ENCODE measurements at regions not wholly inside any gene's neighbourhood (a gene's known extent, or its start where the extent isn't known, plus 50 kb on each side); places are given as distances from the start of the nearest gene placed in this dataset.

DNA sequence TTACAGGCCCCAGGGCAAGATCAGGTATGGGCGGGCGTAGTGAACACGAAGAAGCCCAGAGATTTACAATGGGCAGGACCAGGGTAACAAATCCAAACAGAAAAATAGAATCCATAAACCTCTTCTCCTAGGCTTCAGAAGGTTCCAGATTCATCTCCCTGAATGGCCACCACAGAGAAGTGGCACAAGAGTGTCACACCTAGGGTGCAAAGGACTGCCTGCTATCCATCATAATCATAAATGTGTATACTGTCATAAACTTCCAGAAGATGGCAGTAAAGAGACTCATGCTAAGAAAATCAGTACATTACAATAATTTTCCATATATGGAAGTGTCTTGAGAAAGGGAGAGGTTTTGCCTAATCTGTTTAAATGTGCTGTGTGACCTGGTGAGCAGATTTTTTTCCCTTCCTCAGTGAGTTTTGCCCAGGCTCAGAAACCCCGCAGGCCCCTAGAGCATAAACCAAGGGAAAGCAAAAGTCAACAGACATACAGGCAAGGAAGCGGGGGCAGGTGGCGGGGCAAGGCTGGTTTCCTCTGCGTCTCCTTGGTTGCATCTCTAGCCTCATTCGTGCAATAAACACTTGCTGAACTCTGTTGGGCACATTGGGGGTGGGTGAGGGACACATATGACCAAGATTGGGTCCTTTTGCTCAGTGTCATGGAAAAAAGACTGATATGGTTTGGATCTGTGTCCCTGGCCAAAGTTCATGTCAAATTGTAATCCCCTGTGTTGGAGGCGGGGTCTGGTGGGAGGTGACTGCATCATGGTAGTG lies 92.0 kb upstream of the CDH5 start:
- Histone ChIP-seq H3K36me3 (ENCODE audit: control insufficient read depth, insufficient read depth, low read length) (no peaks in the 10 kb centered on the region), H3K27me3 (ENCODE audit: control insufficient read depth, insufficient read depth, low read length, poor library complexity, severe bottlenecking) (peaks cover 5% of the 10 kb centered on the region), H3K4me1 (ENCODE audit: control insufficient read depth, insufficient read depth, low read length) (no peaks in the 10 kb centered on the region), H3K4me3 (ENCODE audit: insufficient read depth, low read depth, low read length) (no peak overlapping the region), H3K27ac (ENCODE audit: insufficient read depth, low read depth, low read length, poor library complexity, severe bottlenecking) (no peak overlapping the region), H3K9me3 (ENCODE audit: control insufficient read depth, low read length) (no peaks in the 10 kb centered on the region)
- 90 to 95% methylated on average over 9 of the region's 9 CpGs for WGBS, 2 experiments

DNA sequence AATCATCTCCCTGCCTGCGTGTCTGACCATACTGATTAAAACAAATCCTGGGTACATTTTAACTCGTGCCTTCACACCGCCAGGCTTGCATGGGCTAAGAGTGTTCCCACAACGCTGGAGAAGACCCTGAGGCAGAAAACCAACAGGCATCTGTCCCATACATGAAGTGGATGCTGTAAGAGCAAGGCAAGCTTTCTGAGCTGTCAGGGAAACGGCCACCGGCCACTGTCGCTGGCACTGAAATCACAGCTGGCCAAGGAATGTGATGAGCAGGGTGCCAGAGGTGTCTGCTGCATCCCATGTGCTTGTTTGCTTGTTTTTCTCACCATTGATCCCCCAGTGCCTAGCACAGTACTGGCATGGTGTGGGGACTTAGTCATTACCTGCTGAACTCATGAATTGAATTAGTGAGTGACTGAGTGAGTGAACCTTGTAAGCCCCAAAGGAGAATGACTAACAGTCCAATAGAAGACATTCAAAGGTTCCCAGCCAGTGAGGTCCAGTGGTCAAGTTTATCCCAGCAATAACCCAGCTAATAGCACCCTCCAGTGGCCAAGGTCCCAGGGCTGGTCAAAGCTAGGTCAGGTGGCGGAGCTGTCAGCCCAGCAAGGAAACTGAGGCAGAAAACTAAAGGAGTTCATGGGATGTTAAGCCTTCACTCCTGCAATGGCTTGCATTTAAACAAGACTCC lies 92.7 kb upstream of the CDH5 start:
- H3K27ac ChIP-seq (ENCODE audit: insufficient read depth, low read depth, low read length, poor library complexity, severe bottlenecking), result no peak overlapping the region
- H3K27me3 ChIP-seq (ENCODE audit: control insufficient read depth, insufficient read depth, low read length, poor library complexity, severe bottlenecking), result peaks cover 5% of the 10 kb centered on the region
- no peaks in the 10 kb centered on the region for H3K9me3 ChIP-seq (ENCODE audit: control insufficient read depth, low read length)
- H3K36me3 ChIP-seq (ENCODE audit: control insufficient read depth, insufficient read depth, low read length), result no peaks in the 10 kb centered on the region
- WGBS, 2 experiments, result 92 to 94% methylated on average over 8 of the region's 8 CpGs
- H3K4me3 ChIP-seq (ENCODE audit: insufficient read depth, low read depth, low read length), result no peak overlapping the region
- no peaks in the 10 kb centered on the region for H3K4me1 ChIP-seq (ENCODE audit: control insufficient read depth, insufficient read depth, low read length)

DNA sequence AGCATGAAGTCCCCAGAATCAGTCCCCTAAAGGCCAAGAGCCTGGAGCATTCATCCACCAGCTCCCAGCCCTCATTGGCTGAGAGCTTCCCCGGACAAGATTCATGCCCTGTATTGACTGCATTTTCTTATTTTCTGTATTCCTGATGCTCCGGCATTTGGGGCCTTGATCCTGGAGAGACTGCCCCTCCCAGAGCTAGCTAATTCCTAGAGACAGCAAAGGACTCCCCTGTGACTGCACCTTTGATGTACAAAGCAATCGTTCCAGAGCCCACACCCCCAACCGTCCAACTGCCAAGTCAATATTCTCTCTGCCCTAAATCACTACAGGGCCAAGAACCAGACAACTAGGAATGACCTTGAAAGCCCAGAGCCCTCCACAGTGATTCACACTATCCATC lies 93.4 kb upstream of the CDH5 start:
- H3K27ac ChIP-seq (ENCODE audit: insufficient read depth, low read depth, low read length, poor library complexity, severe bottlenecking), result no peak overlapping the region

DNA sequence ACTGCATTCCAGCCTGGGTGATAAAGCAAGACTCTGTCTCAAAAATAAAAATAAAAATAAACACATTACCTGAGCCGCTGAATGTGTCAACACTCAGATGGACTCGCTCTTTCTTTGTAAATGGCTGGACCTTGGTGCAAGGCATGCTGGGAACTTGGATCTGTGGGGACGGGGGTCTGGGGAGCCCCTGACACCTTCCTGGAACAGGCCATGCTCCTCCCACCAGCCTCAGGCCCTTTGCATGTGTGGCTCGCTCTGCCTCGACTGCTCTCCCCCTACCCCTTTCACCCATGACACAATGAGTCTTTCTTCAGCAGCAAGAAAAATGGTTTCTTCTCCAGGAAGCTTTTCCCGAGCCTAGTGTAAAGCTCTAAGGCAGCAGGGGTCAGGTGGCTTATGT lies 94.0 kb upstream of the CDH5 start:
- Histone ChIP-seq H3K4me3 (ENCODE audit: insufficient read depth, low read depth, low read length) (no peak overlapping the region), H3K4me1 (ENCODE audit: control insufficient read depth, insufficient read depth, low read length) (no peaks in the 10 kb centered on the region), H3K36me3 (ENCODE audit: control insufficient read depth, insufficient read depth, low read length) (no peaks in the 10 kb centered on the region), H3K27me3 (ENCODE audit: control insufficient read depth, insufficient read depth, low read length, poor library complexity, severe bottlenecking) (peaks cover 9% of the 10 kb centered on the region), H3K27ac (ENCODE audit: insufficient read depth, low read depth, low read length, poor library complexity, severe bottlenecking) (no peak overlapping the region), H3K9me3 (ENCODE audit: control insufficient read depth, low read length) (no peaks in the 10 kb centered on the region)
- WGBS, 2 experiments, result 91 to 94% methylated on average over 6 of the region's 6 CpGs

More for the DNA sequence above, 93.4 kb upstream of the CDH5 start:
- Histone ChIP-seq H3K36me3 (ENCODE audit: control insufficient read depth, insufficient read depth, low read length) (no peaks in the 10 kb centered on the region), H3K27me3 (ENCODE audit: control insufficient read depth, insufficient read depth, low read length, poor library complexity, severe bottlenecking) (peaks cover 5% of the 10 kb centered on the region), H3K4me1 (ENCODE audit: control insufficient read depth, insufficient read depth, low read length) (no peaks in the 10 kb centered on the region), H3K9me3 (ENCODE audit: control insufficient read depth, low read length) (no peaks in the 10 kb centered on the region), H3K4me3 (ENCODE audit: insufficient read depth, low read depth, low read length) (no peak overlapping the region)
- WGBS, 2 experiments, result 85 to 88% methylated on average over 4 of the region's 4 CpGs

DNA sequence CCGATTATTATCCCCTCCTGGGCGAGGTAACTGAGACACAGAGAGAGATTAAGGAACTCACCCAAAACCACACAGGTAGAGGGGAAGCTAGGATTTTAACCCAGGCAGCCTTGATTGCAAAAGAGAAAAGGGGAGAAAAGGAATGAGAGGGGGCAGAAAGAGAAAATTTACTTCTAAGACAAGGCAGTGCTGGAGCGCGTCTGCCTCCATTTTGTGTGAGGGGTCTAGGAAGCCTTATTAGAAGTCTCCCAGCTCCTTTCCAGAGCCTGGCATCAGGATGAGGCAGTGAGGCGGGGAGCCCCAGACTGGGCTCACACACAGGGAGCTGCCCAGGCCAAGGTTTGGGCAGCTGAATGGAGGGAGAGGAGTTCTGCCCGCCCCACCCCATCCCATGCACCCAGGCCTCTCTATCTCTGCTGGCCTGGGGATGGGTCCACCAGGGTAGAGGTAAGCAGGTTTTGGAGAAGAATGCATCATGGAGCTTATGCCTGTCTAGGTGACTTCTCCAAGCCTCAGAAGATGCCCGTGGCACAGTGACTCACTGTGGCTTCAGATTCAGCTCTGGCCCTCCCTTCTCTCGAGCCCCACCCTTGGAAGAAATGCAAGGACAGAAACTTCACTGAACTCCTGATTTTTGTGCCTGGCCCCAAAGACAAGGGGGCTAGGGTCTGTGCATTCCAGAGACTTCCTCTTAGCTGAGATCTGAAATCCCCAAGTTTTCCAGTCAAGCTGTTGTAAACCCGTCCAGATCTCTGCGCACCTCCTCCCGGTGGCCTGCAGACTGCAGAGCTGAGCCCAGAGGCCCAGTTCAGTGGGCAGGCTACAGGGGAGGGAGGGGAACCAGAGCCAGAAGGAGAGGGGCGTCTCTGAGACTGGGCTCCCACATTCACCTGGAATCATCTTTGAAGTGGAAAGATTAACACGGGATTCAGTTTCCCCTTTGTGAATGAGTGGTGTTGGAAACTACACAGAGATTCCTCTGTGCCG lies 95.1 kb upstream of the CDH5 start:
- Histone ChIP-seq H3K36me3 (ENCODE audit: control insufficient read depth, insufficient read depth, low read length) (no peaks in the 10 kb centered on the region), H3K4me3 (ENCODE audit: insufficient read depth, low read depth, low read length) (no peak overlapping the region), H3K27me3 (ENCODE audit: control insufficient read depth, insufficient read depth, low read length, poor library complexity, severe bottlenecking) (peaks cover 16% of the 10 kb centered on the region), H3K27ac (ENCODE audit: insufficient read depth, low read depth, low read length, poor library complexity, severe bottlenecking) (no peak overlapping the region), H3K4me1 (ENCODE audit: control insufficient read depth, insufficient read depth, low read length) (peaks cover 6% of the 10 kb centered on the region), H3K9me3 (ENCODE audit: control insufficient read depth, low read length) (no peaks in the 10 kb centered on the region)
- WGBS, 2 experiments, result 89 to 92% methylated on average over 14 of the region's 14 CpGs

DNA sequence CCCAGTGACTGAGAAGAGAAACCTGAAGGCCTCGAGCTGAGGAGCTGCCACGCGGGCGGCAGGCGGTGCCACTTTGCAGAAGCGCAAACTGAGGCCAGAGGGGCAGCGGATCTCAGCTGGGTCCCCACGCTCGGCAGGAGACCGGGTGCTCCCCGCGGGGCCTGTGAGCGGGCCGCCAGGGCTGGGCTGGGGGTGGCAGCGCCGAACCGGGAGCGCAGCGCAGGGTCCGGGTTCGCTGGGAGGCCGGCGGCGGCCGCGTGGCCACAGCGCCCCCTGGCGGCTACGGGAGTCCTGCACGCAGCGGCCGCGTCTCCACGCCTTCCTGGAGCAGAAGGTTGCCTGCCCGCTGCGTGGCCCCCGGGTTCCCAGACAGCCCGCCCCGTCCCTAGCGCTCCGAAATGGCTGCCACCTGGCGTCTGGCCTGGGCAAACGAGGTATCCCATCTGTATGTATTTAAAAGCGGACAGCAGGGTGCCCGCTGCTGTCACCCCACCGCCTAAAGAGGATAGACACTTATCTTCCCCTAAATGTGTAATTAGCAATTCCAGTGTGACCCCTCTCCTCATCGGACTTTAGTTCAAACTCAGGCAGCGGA lies 96.1 kb upstream of the CDH5 start:
- Histone ChIP-seq H3K4me1 (ENCODE audit: control insufficient read depth, insufficient read depth, low read length) (peaks cover 14% of the 10 kb centered on the region), H3K27me3 (ENCODE audit: control insufficient read depth, insufficient read depth, low read length, poor library complexity, severe bottlenecking) (peaks cover 16% of the 10 kb centered on the region), H3K36me3 (ENCODE audit: control insufficient read depth, insufficient read depth, low read length) (no peaks in the 10 kb centered on the region), H3K27ac (ENCODE audit: insufficient read depth, low read depth, low read length, poor library complexity, severe bottlenecking) (no peak overlapping the region), H3K9me3 (ENCODE audit: control insufficient read depth, low read length) (no peaks in the 10 kb centered on the region), H3K4me3 (ENCODE audit: insufficient read depth, low read depth, low read length) (peak overlapping the region; percentile 6)
- WGBS, 2 experiments, result 6% methylated on average over 48 of the region's 48 CpGs

DNA sequence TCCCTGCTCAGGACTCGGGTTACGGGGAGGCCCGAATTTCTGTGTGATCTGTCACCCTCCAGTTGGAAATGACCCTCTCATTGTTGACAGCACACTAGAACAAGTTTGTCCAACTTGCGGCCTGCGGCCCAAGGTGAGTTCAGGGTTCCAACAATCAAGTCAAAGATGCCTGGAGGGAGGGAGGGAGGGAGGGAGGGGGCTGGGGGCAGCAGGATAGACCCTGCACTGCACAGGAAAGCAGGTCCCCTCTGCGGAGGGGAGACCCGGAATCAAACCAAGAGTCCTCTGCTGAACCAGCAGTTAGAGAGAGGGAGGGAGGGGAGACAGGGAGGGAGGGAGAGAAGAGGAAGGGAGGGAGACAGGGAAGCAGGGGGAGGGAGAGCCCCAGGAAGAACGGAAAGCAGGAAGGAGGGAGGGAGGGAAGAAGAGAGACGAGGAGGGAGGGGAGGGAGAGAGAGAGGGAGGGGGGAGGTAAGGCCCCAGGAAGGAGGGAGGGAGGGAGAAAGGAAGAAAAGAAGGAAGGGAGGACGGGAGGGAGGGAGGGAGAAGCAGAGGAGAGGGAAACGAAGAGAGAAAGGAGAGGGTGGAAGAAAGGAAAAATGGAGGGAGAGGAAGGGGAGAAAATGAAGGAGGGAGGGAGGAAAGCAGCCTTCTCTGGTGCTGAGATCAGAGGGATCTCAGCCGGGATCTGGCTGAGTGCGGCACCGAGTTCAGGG lies 96.7 kb upstream of the CDH5 start:
- no peak overlapping the region for H3K27ac ChIP-seq (ENCODE audit: insufficient read depth, low read depth, low read length, poor library complexity, severe bottlenecking)
- peak overlapping the region; percentile 6 for H3K4me3 ChIP-seq (ENCODE audit: insufficient read depth, low read depth, low read length)
- H3K9me3 ChIP-seq (ENCODE audit: control insufficient read depth, low read length), result no peaks in the 10 kb centered on the region
- H3K27me3 ChIP-seq (ENCODE audit: control insufficient read depth, insufficient read depth, low read length, poor library complexity, severe bottlenecking), result peaks cover 16% of the 10 kb centered on the region
- H3K36me3 ChIP-seq (ENCODE audit: control insufficient read depth, insufficient read depth, low read length), result no peaks in the 10 kb centered on the region
- WGBS, 2 experiments, result 47 to 52% methylated on average over 14 of the region's 14 CpGs
- H3K4me1 ChIP-seq (ENCODE audit: control insufficient read depth, insufficient read depth, low read length), result peaks cover 16% of the 10 kb centered on the region

DNA sequence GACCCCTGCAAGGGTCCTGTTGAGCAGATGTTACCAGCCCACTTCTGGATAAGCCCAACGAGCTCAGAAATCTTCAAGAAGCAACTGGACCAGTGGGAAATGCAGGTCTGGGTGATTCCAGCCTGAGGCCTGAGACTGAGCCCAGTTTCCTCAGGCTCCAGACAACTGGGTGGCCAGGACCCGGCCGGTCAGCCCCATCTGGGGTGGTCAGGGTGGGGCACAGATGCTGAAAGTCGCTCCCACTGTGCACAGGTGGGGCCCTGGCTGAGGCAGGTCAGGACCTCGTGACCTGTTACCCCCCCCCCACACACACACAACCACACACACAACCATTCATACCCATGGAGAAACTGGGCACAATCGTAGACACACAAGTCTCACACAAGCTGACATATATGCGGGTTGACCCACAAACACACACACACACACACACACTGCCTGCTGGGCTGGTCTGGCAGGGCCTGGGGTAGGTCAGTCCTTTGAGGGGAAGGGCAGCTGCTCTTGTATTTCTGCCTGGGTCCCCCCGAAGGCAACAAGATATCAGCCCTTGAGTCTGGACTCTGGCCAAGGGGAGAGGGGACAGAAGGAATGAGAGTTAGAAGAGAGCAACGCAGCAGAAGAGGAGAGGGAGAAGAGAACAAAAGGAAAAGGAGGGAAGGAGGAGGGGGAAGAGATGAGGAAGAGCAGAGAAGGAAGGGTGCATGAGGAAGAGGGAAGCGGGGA lies 99.0 kb upstream of the CDH5 start:
- 83 to 87% methylated on average over 10 of the region's 10 CpGs for WGBS, 2 experiments
- H3K4me3 ChIP-seq (ENCODE audit: insufficient read depth, low read depth, low read length), result no peak overlapping the region
- H3K27me3 ChIP-seq (ENCODE audit: control insufficient read depth, insufficient read depth, low read length, poor library complexity, severe bottlenecking), result peaks cover 16% of the 10 kb centered on the region
- H3K4me1 ChIP-seq (ENCODE audit: control insufficient read depth, insufficient read depth, low read length), result peaks cover 20% of the 10 kb centered on the region
- H3K9me3 ChIP-seq (ENCODE audit: control insufficient read depth, low read length), result no peaks in the 10 kb centered on the region
- no peaks in the 10 kb centered on the region for H3K36me3 ChIP-seq (ENCODE audit: control insufficient read depth, insufficient read depth, low read length)
- no peak overlapping the region for H3K27ac ChIP-seq (ENCODE audit: insufficient read depth, low read depth, low read length, poor library complexity, severe bottlenecking)

Data from ectodermal cell (in vitro differentiated cells).